ENCODE measurements at regions not wholly inside any gene's neighbourhood (a gene's known extent, or its start where the extent isn't known, plus 50 kb on each side); places are given as distances from the start of the nearest gene placed in this dataset.

- TF ChIP-seq EZH2 (IDR thresholded peaks at IDR 0.05; ENCODE audit: borderline replicate concordance, low read depth, low read length, poor library complexity, severe bottlenecking) (no peak), CTCF (conservative IDR thresholded peaks at IDR 0.05; ENCODE audit: low read depth, low read length) (no peak)
These were observed 870.1 kb downstream of the KCNJ2 start for GRCh38 chr17:71039391-71039790.
